SHP77 (cell line): ENCODE measurements at regions not wholly inside any gene's neighbourhood (a gene's known extent, or its start where the extent isn't known, plus 50 kb on each side); places are given as distances from the start of the nearest gene placed in this dataset.

Experiments
- DNase-seq, 2 experiments: peaks; one replicate each; lab custom pipeline; 2025; lab: John Stamatoyannopoulos, UW

- DNase-seq, result no peak
Measured at GRCh38 chr14:94994245-94994644, 163.1 kb downstream of the DICER1 start.

GRCh38 chr14:94992046-94992445, 165.3 kb downstream of the DICER1 start:
- DNase-seq, result no peak

GRCh38 chr14:94989946-94990345, 167.4 kb downstream of the DICER1 start:
- no peak for DNase-seq

GRCh38 chr14:94989417-94989816, 167.9 kb downstream of the DICER1 start:
- no peak for DNase-seq

- no peak for DNase-seq
Measured at GRCh38 chr14:94987409-94987808, 169.9 kb downstream of the DICER1 start.

- DNase-seq, result no peak
Measured at GRCh38 chr14:94979891-94980290, 177.4 kb downstream of the DICER1 start.

- no peak for DNase-seq
Measured at GRCh38 chr14:94977016-94977415, 180.3 kb downstream of the DICER1 start.

- no peak for DNase-seq
Measured at GRCh38 chr14:94975366-94975765, 182.0 kb downstream of the DICER1 start.

GRCh38 chr14:94974893-94975292, 182.4 kb downstream of the DICER1 start:
- DNase-seq, result no peak

GRCh38 chr14:94974422-94974821, 182.9 kb downstream of the DICER1 start:
- DNase-seq, result no peak

- no peak for DNase-seq
Measured at GRCh38 chr14:94971750-94972149, 185.6 kb downstream of the DICER1 start.

GRCh38 chr14:94970941-94971730, 186.2 kb downstream of the DICER1 start:
- DNase-seq, result no peak

GRCh38 chr14:94969766-94970165, 187.6 kb downstream of the DICER1 start:
- DNase-seq, result no peak

GRCh38 chr14:94966868-94967267, 190.5 kb downstream of the DICER1 start:
- no peak for DNase-seq

- DNase-seq, result no peak
Measured at GRCh38 chr14:94966344-94966743, 191.0 kb downstream of the DICER1 start.

- no peak for DNase-seq
Measured at GRCh38 chr14:94965551-94966313, 191.6 kb downstream of the DICER1 start.

- DNase-seq, result no peak
Measured at GRCh38 chr14:94964931-94965330, 192.4 kb downstream of the DICER1 start.

- no peak for DNase-seq
Measured at GRCh38 chr14:94964181-94964580, 193.1 kb downstream of the DICER1 start.

- DNase-seq, result no peak
Measured at GRCh38 chr14:94963051-94963450, 193.1 kb upstream of the GSC start.

- no peak for DNase-seq
Measured at GRCh38 chr14:94962166-94962575, 192.3 kb upstream of the GSC start.

GRCh38 chr14:94961386-94962165, 191.7 kb upstream of the GSC start:
- no peak for DNase-seq

- no peak for DNase-seq
Measured at GRCh38 chr14:94960285-94961001, 190.5 kb upstream of the GSC start.
